ENCODE measurements at regions not wholly inside any gene's neighbourhood (a gene's known extent, or its start where the extent isn't known, plus 50 kb on each side); places are given as distances from the start of the nearest gene placed in this dataset.

DNA sequence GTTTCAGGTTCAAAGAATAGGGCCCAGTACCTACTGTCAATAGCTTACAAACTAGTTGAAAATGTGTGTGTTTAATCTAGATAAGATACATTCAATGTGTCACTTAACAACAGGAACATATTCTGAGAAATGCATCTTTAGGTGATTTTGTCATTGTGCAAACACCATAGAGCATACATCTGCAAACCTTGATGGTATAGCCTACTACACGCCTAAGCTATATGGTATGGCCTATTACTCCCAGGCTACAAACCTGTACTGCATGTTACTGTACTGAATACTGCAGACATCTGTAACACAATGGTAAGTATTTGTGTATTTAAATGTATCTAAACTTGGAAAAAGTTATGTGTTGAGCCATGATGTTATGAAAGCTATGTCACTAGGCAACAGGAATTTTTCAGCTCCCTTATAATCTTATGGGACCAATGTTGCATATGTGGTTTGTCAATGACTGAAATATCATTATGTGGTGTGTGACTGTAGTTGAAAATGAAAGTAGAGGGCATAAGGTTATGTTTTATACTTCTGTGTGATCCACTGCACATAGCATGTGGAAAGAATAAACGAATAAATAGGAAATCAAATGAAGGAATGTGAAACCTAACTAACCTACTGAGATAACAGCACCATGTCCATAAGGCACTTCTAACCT is 129.0 kb upstream of the CAMK1G start:
- no peaks in the 10 kb centered on the region for H3K9me3 ChIP-seq (replicated peaks in 1 of 2; ENCODE audit: control insufficient read depth in 1 of 2, insufficient read depth in 1 of 2, low read length in 2 of 2)
- TF ChIP-seq, protein P1, sequence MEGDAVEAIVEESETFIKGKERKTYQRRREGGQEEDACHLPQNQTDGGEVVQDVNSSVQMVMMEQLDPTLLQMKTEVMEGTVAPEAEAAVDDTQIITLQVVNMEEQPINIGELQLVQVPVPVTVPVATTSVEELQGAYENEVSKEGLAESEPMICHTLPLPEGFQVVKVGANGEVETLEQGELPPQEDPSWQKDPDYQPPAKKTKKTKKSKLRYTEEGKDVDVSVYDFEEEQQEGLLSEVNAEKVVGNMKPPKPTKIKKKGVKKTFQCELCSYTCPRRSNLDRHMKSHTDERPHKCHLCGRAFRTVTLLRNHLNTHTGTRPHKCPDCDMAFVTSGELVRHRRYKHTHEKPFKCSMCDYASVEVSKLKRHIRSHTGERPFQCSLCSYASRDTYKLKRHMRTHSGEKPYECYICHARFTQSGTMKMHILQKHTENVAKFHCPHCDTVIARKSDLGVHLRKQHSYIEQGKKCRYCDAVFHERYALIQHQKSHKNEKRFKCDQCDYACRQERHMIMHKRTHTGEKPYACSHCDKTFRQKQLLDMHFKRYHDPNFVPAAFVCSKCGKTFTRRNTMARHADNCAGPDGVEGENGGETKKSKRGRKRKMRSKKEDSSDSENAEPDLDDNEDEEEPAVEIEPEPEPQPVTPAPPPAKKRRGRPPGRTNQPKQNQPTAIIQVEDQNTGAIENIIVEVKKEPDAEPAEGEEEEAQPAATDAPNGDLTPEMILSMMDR (IDR thresholded peaks at IDR 0.05), result no peak
- H2AFZ ChIP-seq (ENCODE audit: insufficient read depth, low read depth, low read length, poor library complexity, severe bottlenecking), result no peak overlapping the region
- Mint-ChIP-seq H3K27ac (no peak overlapping the region), H3K27me3 (ENCODE audit: low read depth in 3 of 3) (peaks cover 6 to 7% (median 7%) of the 10 kb centered on the region in 3 donors), H3K4me3 (no peak overlapping the region), H3K36me3 (no peaks in the 10 kb centered on the region), H3K4me1 (no peaks in the 10 kb centered on the region), H3K9me3 (no peaks in the 10 kb centered on the region)
- H3K27ac ChIP-seq (ENCODE audit: low read depth in 1 of 2, low read length in 2 of 2), result no peak overlapping the region
- no peak overlapping the region for H3K9ac ChIP-seq (ENCODE audit: insufficient read depth, low read length, poor library complexity, severe bottlenecking)
- no peaks in the 10 kb centered on the region for H4K20me1 ChIP-seq (ENCODE audit: insufficient read depth, low read length)
- no peak overlapping the region for H3K4me2 ChIP-seq (replicated peaks; ENCODE audit: extremely low read depth, low read length, poor library complexity, severe bottlenecking)
- no peaks in the 10 kb centered on the region for H3K4me1 ChIP-seq (ENCODE audit: control insufficient read depth in 1 of 2, insufficient read depth in 2 of 2, low read length in 2 of 2)
- H3K36me3 ChIP-seq (replicated peaks in 1 of 2; ENCODE audit: control insufficient read depth in 1 of 2, insufficient read depth in 2 of 2, low read length in 2 of 2), result no peaks in the 10 kb centered on the region
- intact Hi-C loops (cut with micrococcal nuclease), result no loop called here
- H3K79me2 ChIP-seq (ENCODE audit: insufficient read depth, low read length), result no peaks in the 10 kb centered on the region
- no peak for DNase-seq
- WGBS (ENCODE audit: insufficient coverage), result no CpG with 5 or more reads among the region's 2 CpGs
- H3K4me3 ChIP-seq (replicated peaks in 1 of 3; ENCODE audit: low read depth in 2 of 3, low read length in 3 of 3), result no peak overlapping the region
- H3K27me3 ChIP-seq (ENCODE audit: control insufficient read depth in 2 of 2, insufficient read depth in 2 of 2, low read length in 2 of 2), result no peaks in the 10 kb centered on the region

DNA sequence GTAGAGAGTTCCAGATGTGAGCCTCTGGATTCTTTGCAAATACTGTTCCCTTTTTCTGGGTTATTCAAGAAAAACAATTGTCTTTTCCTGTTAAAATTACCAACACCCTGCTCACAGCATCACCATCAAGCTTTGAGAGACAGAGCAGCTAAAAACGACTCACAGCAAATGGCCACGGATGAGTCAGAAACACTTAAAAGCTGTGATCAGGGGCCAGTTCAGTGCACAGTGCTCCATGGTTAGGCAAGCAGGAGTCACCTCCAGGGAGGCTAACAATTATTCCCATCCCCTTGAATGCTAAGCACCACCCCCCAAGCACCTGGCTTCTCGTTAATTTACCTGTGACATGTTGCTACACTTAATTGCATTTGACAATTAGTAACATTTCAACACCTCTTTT is 128.4 kb upstream of the CAMK1G start:
- Histone ChIP-seq H3K9ac (ENCODE audit: insufficient read depth, low read length, poor library complexity, severe bottlenecking) (no peak overlapping the region), H3K4me2 (replicated peaks; ENCODE audit: extremely low read depth, low read length, poor library complexity, severe bottlenecking) (no peak overlapping the region), H3K9me3 (replicated peaks in 1 of 2; ENCODE audit: control insufficient read depth in 1 of 2, insufficient read depth in 1 of 2, low read length in 2 of 2) (no peaks in the 10 kb centered on the region), H3K4me3 (replicated peaks in 1 of 3; ENCODE audit: low read depth in 2 of 3, low read length in 3 of 3) (no peak overlapping the region), H2AFZ (ENCODE audit: insufficient read depth, low read depth, low read length, poor library complexity, severe bottlenecking) (no peak overlapping the region), H3K79me2 (ENCODE audit: insufficient read depth, low read length) (no peaks in the 10 kb centered on the region), H3K36me3 (replicated peaks in 1 of 2; ENCODE audit: control insufficient read depth in 1 of 2, insufficient read depth in 2 of 2, low read length in 2 of 2) (no peaks in the 10 kb centered on the region), H4K20me1 (ENCODE audit: insufficient read depth, low read length) (no peaks in the 10 kb centered on the region), H3K27me3 (ENCODE audit: control insufficient read depth in 2 of 2, insufficient read depth in 2 of 2, low read length in 2 of 2) (no peaks in the 10 kb centered on the region), H3K4me1 (ENCODE audit: control insufficient read depth in 1 of 2, insufficient read depth in 2 of 2, low read length in 2 of 2) (no peaks in the 10 kb centered on the region), H3K27ac (ENCODE audit: low read depth in 1 of 2, low read length in 2 of 2) (no peak overlapping the region)
- 80% methylated on average over 1 of the region's 3 CpGs for WGBS (ENCODE audit: insufficient coverage)
- Mint-ChIP-seq H3K4me1 (no peaks in the 10 kb centered on the region), H3K9me3 (no peaks in the 10 kb centered on the region), H3K36me3 (no peaks in the 10 kb centered on the region), H3K4me3 (no peak overlapping the region), H3K27me3 (ENCODE audit: low read depth in 3 of 3) (peaks cover 4 to 7% (median 5%) of the 10 kb centered on the region in 3 donors), H3K27ac (no peak overlapping the region)
- TF ChIP-seq, protein P1 (IDR thresholded peaks at IDR 0.05), result no peak
- DNase-seq, result no peak
- intact Hi-C loops (cut with micrococcal nuclease), result no loop called here
